Stomach (tissue), 8 donors: ENCODE measurements at regions not wholly inside any gene's neighbourhood (a gene's known extent, or its start where the extent isn't known, plus 50 kb on each side); places are given as distances from the start of the nearest gene placed in this dataset.

Experiments used
- DNase-seq, 2 donors: peaks; one replicate each; pipeline versions ENCODE4 v3.0.0 to v3.0.0-alpha.2; 2013 to 2019
- H3K27ac ChIP-seq, 5 donors: fragments of 200-600 bp in 4 of 5; sonication (generic) in 4 of 5; one replicate each; pipeline ENCODE4 v1.5.1; 2013 to 2019; ENCODE audit warnings: mild to moderate bottlenecking in 1 of 5, moderate library complexity in 1 of 5
- H3K27me3 ChIP-seq, 3 donors: fragments of 200-600 bp; sonication (generic); one replicate each; pipeline ENCODE4 v1.5.1; 2017 to 2019; ENCODE audit warnings: mixed run types in 1 of 3
- H3K36me3 ChIP-seq, 4 donors: fragments of 200-600 bp; sonication (generic); 1 replicate in 3 of 4; 2 replicates in 1 of 4; pipeline ENCODE4 v1.5.1; 2016 to 2019
- H3K4me1 ChIP-seq, 4 donors: fragments of 200-600 bp; sonication (generic); one replicate each; pipeline ENCODE4 v1.5.1; 2016 to 2019
- H3K4me3 ChIP-seq, 4 donors: fragments of 200-600 bp; sonication (generic) in 3 of 4; one replicate each; pipeline ENCODE4 v1.5.1; 2016 to 2019; ENCODE audit warnings: mild to moderate bottlenecking in 1 of 4
- H3K9me3 ChIP-seq, 4 donors: fragments of 200-600 bp; sonication (generic); one replicate each; pipeline ENCODE4 v1.5.1; 2016 to 2019
- EP300 ChIP-seq: sonication (generic); formaldehyde crosslinking; IDR thresholded peaks from one replicate; pipeline ENCODE4 v1.6.1; 2017; ENCODE audit warnings: antibody characterized with exemption
- POLR2A ChIP-seq, 4 donors: fragments of 450-650 bp; IDR thresholded peaks; one replicate each; pipeline ENCODE4 v1.6.1; 2016; ENCODE audit warnings: antibody characterized with exemption in 4 of 4, control low read depth in 2 of 4, mild to moderate bottlenecking in 1 of 4, moderate library complexity in 1 of 4
- POLR2AphosphoS5 ChIP-seq, 3 donors: sonication (generic); formaldehyde crosslinking; IDR thresholded peaks; one replicate each; pipeline ENCODE4 v1.6.1; 2016; ENCODE audit warnings: antibody characterized with exemption in 3 of 3
- WGBS, 5 donors: extraction: QIAGEN DNeasy Blood & Tissue Kit in 3 of 5; methylation state at CpG; one replicate each; pipeline versions ENCODE4 v1.1.5 to v1.1.7; 2013 to 2018; 5-methylcytosine and 5-hydroxymethylcytosine counted together
- intact Hi-C: fragments of 100-400 bp; cut with DNase I; formaldehyde crosslinking; loops from one replicate; pipeline ENCODE4 v1.15.1; 2023; ENCODE audit warnings: low total_unique reads
- TF ChIP-seq, protein P1 (sequence below), 7 experiments: fragments of 450-650 bp in 4 of 7; fragments of 200-600 bp in 3 of 7; sonication (generic) in 3 of 7; IDR thresholded peaks; one replicate each; pipeline ENCODE4 v1.5.1; 2016 to 2019; ENCODE audit warnings: antibody characterized with exemption in 7 of 7, control low read depth in 2 of 7, mild to moderate bottlenecking in 1 of 7
- donor health status: healthy with polysubstance abuse.
- donor health status: Bipolar disorder and iron deficiency.
- donor health status: healthy.

DNA sequence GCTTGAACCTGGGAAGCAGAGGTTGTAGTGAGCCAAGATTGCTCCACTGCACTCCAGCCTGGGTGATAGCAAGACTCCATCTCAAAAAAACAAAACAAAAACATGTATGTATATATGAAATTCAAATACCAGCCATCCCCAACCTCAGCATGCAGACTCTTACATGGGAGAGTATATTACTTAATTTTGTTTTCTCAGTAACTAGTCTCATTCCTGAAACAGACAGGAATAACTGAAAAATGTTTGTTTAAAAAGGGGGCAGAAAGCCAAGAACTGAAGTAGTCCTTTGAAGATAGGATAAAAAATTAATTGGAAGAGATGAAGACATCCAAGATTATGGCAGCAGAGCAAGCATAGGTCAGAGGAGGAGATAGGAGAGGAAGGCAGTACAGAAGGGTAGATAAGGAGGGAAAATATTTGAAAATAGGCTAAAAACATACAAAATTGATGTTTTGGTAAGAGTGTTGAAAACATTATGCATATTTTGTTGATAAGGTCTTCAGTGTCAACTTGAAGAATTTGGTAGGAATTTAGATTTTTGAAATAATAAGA is 309.9 kb downstream of the MAT2B start:
- intact Hi-C loops: no loop called here
- DNase-seq: no peak
- Histone ChIP-seq H3K27ac (no peak overlapping the region), H3K4me3 (no peak overlapping the region), H3K4me1 (no peaks in the 10 kb centered on the region), H3K36me3 (no peaks in the 10 kb centered on the region), H3K9me3 (peaks cover 0 to 12% (median 5%) of the 10 kb centered on the region in 4 donors), H3K27me3 (no peaks in the 10 kb centered on the region)
- no peak for TF ChIP-seq POLR2AphosphoS5 (IDR thresholded peaks at IDR 0.05)
- TF ChIP-seq POLR2A (IDR thresholded peaks at IDR 0.05): no peak
- TF ChIP-seq, protein P1, sequence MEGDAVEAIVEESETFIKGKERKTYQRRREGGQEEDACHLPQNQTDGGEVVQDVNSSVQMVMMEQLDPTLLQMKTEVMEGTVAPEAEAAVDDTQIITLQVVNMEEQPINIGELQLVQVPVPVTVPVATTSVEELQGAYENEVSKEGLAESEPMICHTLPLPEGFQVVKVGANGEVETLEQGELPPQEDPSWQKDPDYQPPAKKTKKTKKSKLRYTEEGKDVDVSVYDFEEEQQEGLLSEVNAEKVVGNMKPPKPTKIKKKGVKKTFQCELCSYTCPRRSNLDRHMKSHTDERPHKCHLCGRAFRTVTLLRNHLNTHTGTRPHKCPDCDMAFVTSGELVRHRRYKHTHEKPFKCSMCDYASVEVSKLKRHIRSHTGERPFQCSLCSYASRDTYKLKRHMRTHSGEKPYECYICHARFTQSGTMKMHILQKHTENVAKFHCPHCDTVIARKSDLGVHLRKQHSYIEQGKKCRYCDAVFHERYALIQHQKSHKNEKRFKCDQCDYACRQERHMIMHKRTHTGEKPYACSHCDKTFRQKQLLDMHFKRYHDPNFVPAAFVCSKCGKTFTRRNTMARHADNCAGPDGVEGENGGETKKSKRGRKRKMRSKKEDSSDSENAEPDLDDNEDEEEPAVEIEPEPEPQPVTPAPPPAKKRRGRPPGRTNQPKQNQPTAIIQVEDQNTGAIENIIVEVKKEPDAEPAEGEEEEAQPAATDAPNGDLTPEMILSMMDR (IDR thresholded peaks at IDR 0.05): no peak
- TF ChIP-seq EP300: no peak

DNA sequence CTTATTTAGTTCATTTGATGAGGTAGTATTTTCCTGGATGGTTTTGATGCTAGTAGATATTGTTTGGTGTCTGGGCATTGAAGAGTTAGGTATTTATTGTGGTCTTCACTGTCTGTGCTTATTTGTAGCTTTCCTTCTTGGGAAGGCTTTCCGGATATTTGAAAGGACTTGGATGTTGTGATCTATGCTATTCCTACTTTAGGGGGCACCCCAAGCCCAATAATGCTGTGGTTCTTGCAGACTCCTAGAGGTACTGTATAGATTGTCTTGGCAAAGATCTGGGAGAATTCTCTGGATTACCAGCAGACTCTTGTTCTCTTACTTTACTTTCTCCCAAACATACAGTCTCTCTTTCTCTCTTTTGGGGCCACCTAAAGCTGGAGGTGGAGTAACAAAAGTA is 315.7 kb downstream of the MAT2B start:
- no peaks in the 10 kb centered on the region for H3K4me1 ChIP-seq
- no peaks in the 10 kb centered on the region for H3K36me3 ChIP-seq
- DNase-seq: no peak
- intact Hi-C loops: no loop called here
- TF ChIP-seq EP300: no peak
- TF ChIP-seq POLR2AphosphoS5 (IDR thresholded peaks at IDR 0.05): no peak
- TF ChIP-seq POLR2A (IDR thresholded peaks at IDR 0.05): no peak
- TF ChIP-seq, protein P1 (IDR thresholded peaks at IDR 0.05): no peak
- H3K27ac ChIP-seq: no peak overlapping the region
- H3K27me3 ChIP-seq: no peaks in the 10 kb centered on the region
- WGBS, 5 donors: 88 to 100% (median 93%) methylated on average over 1 of the region's 1 CpG
- no peak overlapping the region for H3K4me3 ChIP-seq
- peaks cover 0 to 31% (median 18%) of the 10 kb centered on the region in 4 donors for H3K9me3 ChIP-seq

DNA sequence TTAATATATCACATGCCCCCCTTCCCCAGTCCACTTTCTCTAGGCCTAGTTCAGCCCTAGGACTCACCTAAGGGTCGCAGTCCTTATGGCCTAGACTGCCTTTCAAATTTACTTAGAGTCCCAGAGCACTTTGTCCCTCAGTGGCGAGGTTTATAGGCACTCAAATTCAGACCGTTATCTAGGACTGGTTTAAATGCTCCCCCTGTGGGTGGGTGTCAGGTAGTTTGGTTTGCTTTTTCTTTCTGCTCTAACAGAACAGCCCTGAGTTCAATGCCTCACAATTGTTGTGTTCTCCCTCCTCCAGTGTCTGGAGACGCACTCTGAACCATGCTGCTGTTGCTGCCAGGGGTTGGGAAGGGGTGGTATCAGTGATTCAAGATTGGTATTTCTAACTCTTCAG is 317.1 kb downstream of the MAT2B start:
- WGBS, 5 donors: 62 to 77% (median 75%) methylated on average over 4 of the region's 4 CpGs
- H3K27ac ChIP-seq: no peak overlapping the region
- TF ChIP-seq POLR2AphosphoS5 (IDR thresholded peaks at IDR 0.05) (no peak), EP300 (no peak), POLR2A (IDR thresholded peaks at IDR 0.05) (no peak)
- TF ChIP-seq, protein P1 (IDR thresholded peaks at IDR 0.05): no peak
- H3K9me3 ChIP-seq: peaks cover 0 to 31% (median 16%) of the 10 kb centered on the region in 4 donors
- H3K27me3 ChIP-seq: no peaks in the 10 kb centered on the region
- H3K36me3 ChIP-seq: no peaks in the 10 kb centered on the region
- no peak overlapping the region for H3K4me3 ChIP-seq
- no peaks in the 10 kb centered on the region for H3K4me1 ChIP-seq
- intact Hi-C loops: no loop called here
- DNase-seq: no peak

DNA sequence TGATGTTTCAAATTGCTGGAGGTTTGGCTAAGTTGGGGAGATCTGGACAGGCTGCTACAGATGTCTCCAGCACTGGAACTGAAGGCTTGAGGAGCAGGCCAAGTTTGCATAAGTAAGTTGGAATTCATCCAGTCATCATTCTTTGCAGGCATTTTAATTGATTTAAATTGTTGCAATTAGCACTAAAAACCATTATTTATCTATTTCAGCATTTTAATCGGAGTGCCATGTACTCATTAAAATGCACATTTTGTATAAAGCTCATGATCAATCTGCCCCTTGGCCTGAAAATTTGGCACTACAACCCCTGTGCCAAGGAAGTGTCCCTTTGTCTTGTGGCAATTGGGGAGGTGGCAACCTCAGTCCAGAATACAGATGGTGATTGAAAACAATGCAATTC is 320.2 kb downstream of the MAT2B start:
- no peak overlapping the region for H3K4me3 ChIP-seq
- no peaks in the 10 kb centered on the region for H3K4me1 ChIP-seq
- 73 to 85% (median 81%) methylated on average over 1 of the region's 1 CpG for whole genome bisulfite sequencing, 5 donors
- DNase-seq: no peak
- intact Hi-C loops: no loop called here
- H3K9me3 ChIP-seq: peaks cover 0 to 15% (median 12%) of the 10 kb centered on the region in 4 donors
- no peaks in the 10 kb centered on the region for H3K36me3 ChIP-seq
- no peak for TF ChIP-seq EP300
- TF ChIP-seq, protein P1 (IDR thresholded peaks at IDR 0.05): no peak
- H3K27ac ChIP-seq: no peak overlapping the region
- H3K27me3 ChIP-seq: no peaks in the 10 kb centered on the region
